ENCODE measurements at regions not wholly inside any gene's neighbourhood (a gene's known extent, or its start where the extent isn't known, plus 50 kb on each side); places are given as distances from the start of the nearest gene placed in this dataset.
A peak's percentile ranks its signal among the peaks of the same experiment; 100 is the strongest.

- DNase-seq: no peak
These were observed 128.4 kb upstream of the RAB11FIP2 start for GRCh38 chr10:118175148-118175547.

- no peak for DNase-seq
These were observed 126.6 kb upstream of the RAB11FIP2 start for GRCh38 chr10:118173296-118173695.

GRCh38 chr10:118171861-118172260 lies 125.1 kb upstream of the RAB11FIP2 start:
- DNase-seq: no peak

DNA sequence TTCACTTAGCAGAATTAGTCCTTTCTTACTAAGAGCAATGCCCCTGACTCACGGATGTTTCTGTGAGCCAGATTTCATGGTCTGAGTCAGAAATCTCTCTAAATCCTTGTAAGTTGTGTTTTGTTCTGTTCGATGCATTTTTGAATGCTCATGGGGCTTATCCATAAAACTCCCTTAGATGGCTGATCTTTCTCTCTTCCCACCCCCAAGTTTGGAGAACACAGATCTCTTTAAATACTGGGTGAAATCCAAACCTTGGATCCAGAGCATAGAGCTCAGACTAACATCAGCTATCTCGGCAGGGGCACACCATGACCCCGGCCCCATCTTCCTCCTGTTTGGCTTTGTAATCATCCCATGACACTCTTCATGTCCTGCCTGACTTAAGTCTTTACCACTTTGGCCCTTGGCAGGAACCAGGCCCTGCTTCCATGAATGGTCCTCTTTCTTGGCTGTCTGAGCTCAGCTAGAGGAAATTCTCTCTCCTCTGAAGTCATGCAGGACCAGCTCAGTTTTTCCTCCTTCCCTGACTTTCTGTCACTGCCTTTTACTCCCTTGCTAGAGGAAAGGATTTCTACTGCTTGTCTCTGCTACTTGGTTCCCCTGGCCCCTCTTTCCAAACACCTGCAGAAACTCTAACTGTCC lies 120.4 kb upstream of the RAB11FIP2 start:
- DNase-seq: no peak

GRCh38 chr10:118163217-118163616 lies 116.5 kb upstream of the RAB11FIP2 start:
- DNase-seq: no peak

GRCh38 chr10:118161461-118162246 lies 114.9 kb upstream of the RAB11FIP2 start:
- no peak for DNase-seq

GRCh38 chr10:118153287-118153686 lies 106.5 kb upstream of the RAB11FIP2 start:
- DNase-seq: no peak

GRCh38 chr10:118151461-118151860 lies 104.7 kb upstream of the RAB11FIP2 start:
- DNase-seq: no peak

GRCh38 chr10:118148247-118148646 lies 101.5 kb upstream of the RAB11FIP2 start:
- no peak for DNase-seq

GRCh38 chr10:118145256-118145655 lies 98.5 kb upstream of the RAB11FIP2 start:
- no peak for DNase-seq

- DNase-seq: no peak
These were observed 94.7 kb upstream of the RAB11FIP2 start for GRCh38 chr10:118141471-118141870.

GRCh38 chr10:118139321-118139720 lies 92.6 kb upstream of the RAB11FIP2 start:
- no peak for DNase-seq

- DNase-seq: no peak
These were observed 81.9 kb upstream of the RAB11FIP2 start for GRCh38 chr10:118128675-118129074.

- DNase-seq: no peak
These were observed 72.0 kb upstream of the RAB11FIP2 start for GRCh38 chr10:118118716-118119115.

DNA sequence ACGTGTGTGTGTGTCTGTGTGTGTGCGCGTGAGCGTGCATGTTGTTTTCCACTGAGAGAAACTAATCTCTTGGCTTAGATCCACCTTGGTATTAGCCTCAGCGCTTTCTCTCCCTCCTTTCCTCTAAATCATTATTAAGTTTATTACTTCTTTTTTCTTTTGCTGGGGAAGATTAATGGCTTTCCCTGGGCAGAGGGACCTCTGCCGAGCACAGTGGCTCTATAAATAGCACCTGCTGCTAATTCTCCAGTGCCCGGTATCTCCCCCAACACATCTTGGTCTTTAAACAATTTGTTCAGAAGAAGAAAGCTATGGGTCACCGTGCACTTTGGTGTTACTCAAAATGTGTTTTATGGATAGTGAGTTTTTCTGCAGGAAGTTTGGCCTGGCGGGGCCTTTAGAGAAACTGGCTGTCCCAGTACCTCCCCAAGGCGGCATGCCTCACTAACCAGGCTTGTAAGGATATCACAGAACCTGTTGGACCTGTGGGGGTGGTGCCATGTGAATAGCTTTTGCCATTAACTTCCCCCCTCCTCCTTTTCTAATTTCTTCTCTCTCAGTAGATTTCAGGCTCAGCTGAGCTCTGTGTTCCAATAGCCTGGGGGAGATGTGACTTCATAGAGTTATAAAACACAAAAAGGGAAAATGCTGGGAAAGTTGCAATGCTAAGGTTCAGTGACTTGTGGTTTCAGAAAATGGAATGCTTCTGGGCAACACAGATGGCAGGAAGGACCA lies 70.1 kb upstream of the RAB11FIP2 start:
- DNase-seq: peak; percentile 92

- DNase-seq: no peak
These were observed 69.6 kb upstream of the RAB11FIP2 start for GRCh38 chr10:118116362-118116714.

DNA sequence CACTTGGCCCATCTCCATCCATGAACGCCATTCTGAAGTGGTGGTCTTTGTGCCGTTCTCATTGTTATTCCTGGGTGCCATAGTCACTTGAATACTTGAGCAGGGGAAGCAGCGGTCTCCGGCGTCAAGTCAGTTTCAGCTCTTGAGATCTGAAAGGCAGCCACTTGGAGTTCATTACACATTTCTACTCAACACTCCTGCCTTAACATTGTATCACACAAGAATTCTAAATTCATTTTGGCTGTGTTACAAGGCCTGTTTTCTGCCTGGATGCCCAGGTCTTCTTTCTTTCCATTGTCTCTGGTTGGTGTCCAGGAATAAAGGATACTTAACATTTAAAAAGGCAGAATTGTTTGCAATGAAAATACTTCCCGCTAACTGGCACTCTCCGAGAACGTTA lies 69.0 kb upstream of the RAB11FIP2 start:
- DNase-seq: no peak

- DNase-seq: no peak
These were observed 68.3 kb upstream of the RAB11FIP2 start for GRCh38 chr10:118114992-118115391.

- no peak for DNase-seq
These were observed 65.9 kb upstream of the RAB11FIP2 start for GRCh38 chr10:118112543-118113125.

DNA sequence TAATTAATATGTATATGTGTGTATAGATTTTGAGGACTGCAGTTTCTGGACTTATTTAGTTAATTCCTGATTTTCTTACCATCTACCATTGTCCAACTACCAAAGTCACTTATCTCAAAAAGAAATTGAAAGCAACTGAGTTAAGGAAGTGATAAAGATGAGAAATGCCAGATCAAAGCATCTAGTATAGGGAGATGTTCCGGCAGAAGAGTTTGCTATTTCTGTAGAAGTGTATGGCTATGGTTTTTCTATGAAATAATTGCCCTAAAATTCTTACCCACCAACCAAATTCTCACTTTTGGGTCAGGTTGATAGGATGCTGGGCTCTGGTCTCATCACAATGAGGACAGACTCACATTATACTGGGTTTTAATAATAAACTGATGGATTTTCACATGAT lies 64.0 kb upstream of the RAB11FIP2 start:
- DNase-seq: no peak

- DNase-seq: no peak
These were observed 61.7 kb upstream of the RAB11FIP2 start for GRCh38 chr10:118108194-118109026.

- no peak for DNase-seq
These were observed 60.8 kb upstream of the RAB11FIP2 start for GRCh38 chr10:118107541-118107940.
